ENCODE measurements at regions not wholly inside any gene's neighbourhood (a gene's known extent, or its start where the extent isn't known, plus 50 kb on each side); places are given as distances from the start of the nearest gene placed in this dataset.

DNA sequence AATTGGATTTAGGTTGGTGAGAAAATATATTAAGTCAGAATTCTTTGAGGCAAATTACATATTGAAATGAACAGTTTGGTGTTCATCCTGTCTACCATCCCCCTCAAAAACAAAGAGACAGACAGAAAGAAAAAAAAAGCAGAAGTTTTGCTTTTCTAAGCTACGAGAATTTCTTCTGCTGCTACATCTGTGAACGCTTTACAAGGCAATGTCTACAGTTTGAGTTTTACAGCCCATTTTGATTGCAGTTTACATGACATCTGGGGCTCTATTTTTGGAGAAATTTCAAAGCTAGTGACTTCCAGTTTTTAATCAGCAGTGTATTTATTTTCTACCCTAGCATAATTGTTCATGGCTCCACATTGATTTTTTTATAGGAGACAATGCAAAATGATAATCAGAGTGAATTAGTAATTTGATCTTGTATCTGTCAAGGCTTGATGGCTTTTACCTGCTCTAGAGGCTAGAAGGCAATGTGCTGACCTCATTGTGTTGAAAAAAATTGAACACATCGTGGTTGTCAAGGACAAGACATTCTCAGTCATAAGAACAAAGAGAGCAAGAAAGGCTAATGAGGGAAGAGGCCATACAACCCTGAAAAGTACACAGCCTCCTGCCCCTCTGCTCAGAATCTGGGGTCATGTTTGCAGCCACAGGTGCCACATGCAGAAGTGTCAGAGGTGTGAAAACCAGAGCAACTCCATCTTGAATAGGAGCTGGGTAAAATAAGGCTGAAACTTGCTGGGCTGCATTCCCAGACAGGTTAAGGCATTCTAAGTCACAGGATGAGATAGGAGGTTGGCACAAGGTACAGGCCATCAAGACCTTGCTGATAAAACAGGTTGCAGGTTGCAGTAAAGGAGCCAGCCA is 201.0 kb upstream of the CAMK1G start:
- no peak overlapping the region for H3K27ac ChIP-seq
- DNase-seq: no peak
- WGBS, 2 donors: 32 to 36% methylated on average over 3 of the region's 3 CpGs
- no peaks in the 10 kb centered on the region for H3K36me3 ChIP-seq
- no peaks in the 10 kb centered on the region for H3K4me1 ChIP-seq
- H3K27me3 ChIP-seq: no peaks in the 10 kb centered on the region
- H3K4me3 ChIP-seq: no peak overlapping the region
- H3K9me3 ChIP-seq: no peaks in the 10 kb centered on the region
- intact Hi-C loops (cut with DNase I): no loop called here
- TF ChIP-seq, protein P1, sequence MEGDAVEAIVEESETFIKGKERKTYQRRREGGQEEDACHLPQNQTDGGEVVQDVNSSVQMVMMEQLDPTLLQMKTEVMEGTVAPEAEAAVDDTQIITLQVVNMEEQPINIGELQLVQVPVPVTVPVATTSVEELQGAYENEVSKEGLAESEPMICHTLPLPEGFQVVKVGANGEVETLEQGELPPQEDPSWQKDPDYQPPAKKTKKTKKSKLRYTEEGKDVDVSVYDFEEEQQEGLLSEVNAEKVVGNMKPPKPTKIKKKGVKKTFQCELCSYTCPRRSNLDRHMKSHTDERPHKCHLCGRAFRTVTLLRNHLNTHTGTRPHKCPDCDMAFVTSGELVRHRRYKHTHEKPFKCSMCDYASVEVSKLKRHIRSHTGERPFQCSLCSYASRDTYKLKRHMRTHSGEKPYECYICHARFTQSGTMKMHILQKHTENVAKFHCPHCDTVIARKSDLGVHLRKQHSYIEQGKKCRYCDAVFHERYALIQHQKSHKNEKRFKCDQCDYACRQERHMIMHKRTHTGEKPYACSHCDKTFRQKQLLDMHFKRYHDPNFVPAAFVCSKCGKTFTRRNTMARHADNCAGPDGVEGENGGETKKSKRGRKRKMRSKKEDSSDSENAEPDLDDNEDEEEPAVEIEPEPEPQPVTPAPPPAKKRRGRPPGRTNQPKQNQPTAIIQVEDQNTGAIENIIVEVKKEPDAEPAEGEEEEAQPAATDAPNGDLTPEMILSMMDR (IDR thresholded peaks at IDR 0.05): no peak
- TF ChIP-seq EP300 (IDR thresholded peaks at IDR 0.05) (no peak), POLR2AphosphoS5 (IDR thresholded peaks at IDR 0.05) (no peak), POLR2A (IDR thresholded peaks at IDR 0.05) (no peak)

DNA sequence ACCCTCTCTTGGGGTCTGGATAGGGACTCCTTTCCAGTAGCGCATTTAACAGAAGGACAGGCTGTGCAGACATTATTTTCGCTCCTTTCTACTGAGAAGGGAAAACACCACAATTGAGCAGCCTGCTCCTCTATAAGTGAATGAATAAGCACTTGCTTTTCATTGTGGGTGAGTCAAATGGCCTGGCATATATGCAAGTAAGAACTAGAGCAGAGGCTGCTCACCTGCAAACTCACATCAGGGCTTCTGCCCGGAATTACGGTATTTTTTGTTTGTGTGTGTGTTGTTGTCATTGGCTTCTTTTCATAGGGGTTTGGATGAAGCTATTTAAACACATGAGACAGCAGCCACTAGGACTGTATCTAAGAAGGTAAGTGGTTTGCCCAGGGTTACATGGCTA is 200.1 kb upstream of the CAMK1G start:
- TF ChIP-seq EP300 (IDR thresholded peaks at IDR 0.05): no peak
- TF ChIP-seq POLR2A (IDR thresholded peaks at IDR 0.05): no peak
- TF ChIP-seq, protein P1 (IDR thresholded peaks at IDR 0.05): no peak
- no peak for TF ChIP-seq POLR2AphosphoS5 (IDR thresholded peaks at IDR 0.05)
- Histone ChIP-seq H3K27me3 (no peaks in the 10 kb centered on the region), H3K4me1 (no peaks in the 10 kb centered on the region), H3K4me3 (no peak overlapping the region), H3K36me3 (no peaks in the 10 kb centered on the region), H3K9me3 (no peaks in the 10 kb centered on the region), H3K27ac (no peak overlapping the region)
- no peak for DNase-seq
- WGBS, 2 donors: 92 to 95% methylated on average over 4 of the region's 4 CpGs
- intact Hi-C loops (cut with DNase I): no loop called here

DNA sequence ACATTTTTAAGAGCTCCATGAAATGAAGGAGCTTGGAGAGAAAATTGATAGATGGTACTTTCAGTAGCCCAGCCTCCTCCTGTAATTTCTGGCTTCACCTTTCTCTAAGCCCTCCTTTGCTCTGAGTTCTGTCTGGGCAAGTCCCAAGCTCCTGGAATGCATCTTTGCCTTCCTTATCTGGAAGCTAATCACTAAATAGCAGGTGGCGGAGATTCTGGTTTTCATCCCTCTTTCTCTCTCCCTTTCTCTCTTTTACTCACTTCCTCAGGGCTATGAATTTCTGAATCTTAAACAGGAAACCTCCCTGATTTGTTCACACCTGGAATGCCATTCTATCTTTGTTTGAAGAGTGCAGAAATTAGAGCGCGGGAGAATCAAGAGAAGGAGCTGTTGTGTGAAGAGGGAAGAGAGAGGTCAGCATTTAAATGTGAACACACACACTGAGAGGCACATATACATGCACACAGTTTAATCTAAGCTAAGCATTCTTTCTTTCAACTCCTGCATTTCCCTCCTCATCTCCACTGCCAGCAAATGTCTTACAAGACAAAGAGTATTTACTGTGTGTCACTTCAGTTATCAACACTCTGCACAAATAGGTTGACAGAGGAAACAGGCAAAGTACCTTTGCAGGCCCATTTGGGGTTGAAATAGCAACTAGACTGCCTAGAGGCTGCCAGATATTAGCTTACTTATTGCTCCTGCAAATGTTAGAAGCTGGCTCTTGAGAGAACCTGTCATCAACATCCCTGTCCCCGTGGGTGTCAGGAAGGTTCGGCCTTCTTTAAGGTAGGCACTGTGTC is 199.4 kb upstream of the CAMK1G start:
- intact Hi-C loops (cut with DNase I): no loop called here
- Histone ChIP-seq H3K27me3 (no peaks in the 10 kb centered on the region), H3K4me3 (no peak overlapping the region), H3K27ac (no peak overlapping the region), H3K36me3 (no peaks in the 10 kb centered on the region), H3K9me3 (no peaks in the 10 kb centered on the region), H3K4me1 (no peaks in the 10 kb centered on the region)
- no peak for DNase-seq
- no peak for TF ChIP-seq POLR2AphosphoS5 (IDR thresholded peaks at IDR 0.05)
- TF ChIP-seq, protein P1 (IDR thresholded peaks at IDR 0.05): no peak
- WGBS, 2 donors: 80 to 89% methylated on average over 5 of the region's 5 CpGs

GRCh38 chr1:209384710-209385550 is 198.6 kb upstream of the CAMK1G start:
- no peaks in the 10 kb centered on the region for H3K9me3 ChIP-seq
- no peaks in the 10 kb centered on the region for H3K4me1 ChIP-seq
- no peaks in the 10 kb centered on the region for H3K36me3 ChIP-seq
- no peak overlapping the region for H3K27ac ChIP-seq
- WGBS, 2 donors: 91% methylated on average over 2 of the region's 2 CpGs
- no peaks in the 10 kb centered on the region for H3K27me3 ChIP-seq
- H3K4me3 ChIP-seq: no peak overlapping the region
- intact Hi-C loops (cut with DNase I): no loop called here
- TF ChIP-seq POLR2A (IDR thresholded peaks at IDR 0.05) (no peak), EP300 (IDR thresholded peaks at IDR 0.05) (no peak), POLR2AphosphoS5 (IDR thresholded peaks at IDR 0.05) (no peak)
- TF ChIP-seq, protein P1 (IDR thresholded peaks at IDR 0.05): no peak
- DNase-seq: no peak

Measured in sigmoid colon (tissue), 6 donors.